Activated T-cell treated with anti-CD3 and anti-CD28 coated beads, Interleukin-2, amount 50 U/mL, for 4 hours (primary cell): ENCODE measurements at regions not wholly inside any gene's neighbourhood (a gene's known extent, or its start where the extent isn't known, plus 50 kb on each side); places are given as distances from the start of the nearest gene placed in this dataset.
"Not testable (repeated sequence)": the region's sequence is repeated elsewhere in the genome, so short reads cannot be mapped to it uniquely, and the experiment has no call there.

Experiments used
- ATAC-seq, 2 donors: fragments of 200-7000 bp; cut with Tn5 transposase; one replicate each; pipeline ENCODE4 v1.10.0; 2021
- DNase-seq: peaks from one replicate; pipeline ENCODE4 v3.0.0-alpha.2; 2020
- H3K27me3 Mint-ChIP-seq: one replicate; pipeline ENCODE4 v1.8.0; 2021; ENCODE audit warnings: low read depth, mixed read lengths
- H3K36me3 Mint-ChIP-seq: one replicate; pipeline ENCODE4 v1.8.0; 2022; ENCODE audit warnings: mixed read lengths; ENCODE audit not compliant: insufficient read depth
- H3K4me1 Mint-ChIP-seq: one replicate; pipeline ENCODE4 v1.8.0; 2021; ENCODE audit warnings: low read depth, mixed read lengths
- H3K4me3 Mint-ChIP-seq: one replicate; pipeline ENCODE4 v1.8.0; 2021; ENCODE audit warnings: mild to moderate bottlenecking, moderate library complexity, mixed read lengths
- H3K9me3 Mint-ChIP-seq: one replicate; pipeline ENCODE4 v1.8.0; 2021; ENCODE audit warnings: mixed read lengths

DNA sequence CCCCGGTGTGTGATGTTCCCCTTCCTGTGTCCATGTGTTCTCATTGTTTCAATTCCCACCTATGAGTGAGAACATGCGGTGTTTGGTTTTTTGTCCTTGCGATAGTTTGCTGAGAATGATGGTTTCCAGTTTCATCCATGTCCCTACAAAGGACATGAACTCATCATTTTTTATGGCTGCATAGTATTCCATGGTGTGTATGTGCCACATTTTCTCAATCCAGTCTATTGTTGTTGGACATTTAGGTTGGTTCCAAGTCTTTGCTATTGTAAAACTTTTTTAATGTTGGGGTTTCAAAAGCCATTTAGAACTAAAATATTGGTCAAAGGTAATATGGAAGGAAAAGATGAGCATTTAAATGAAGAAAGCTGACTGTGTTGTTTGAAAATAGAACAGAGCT, 88.3 kb upstream of the SIMC1 start:
- peaks cover 18% of the 10 kb centered on the region for H3K27me3 Mint-ChIP-seq
- DNase-seq, H3K4me1 Mint-ChIP-seq, H3K36me3 Mint-ChIP-seq, H3K4me3 Mint-ChIP-seq, ATAC-seq, H3K9me3 Mint-ChIP-seq: not testable (repeated sequence)

DNA sequence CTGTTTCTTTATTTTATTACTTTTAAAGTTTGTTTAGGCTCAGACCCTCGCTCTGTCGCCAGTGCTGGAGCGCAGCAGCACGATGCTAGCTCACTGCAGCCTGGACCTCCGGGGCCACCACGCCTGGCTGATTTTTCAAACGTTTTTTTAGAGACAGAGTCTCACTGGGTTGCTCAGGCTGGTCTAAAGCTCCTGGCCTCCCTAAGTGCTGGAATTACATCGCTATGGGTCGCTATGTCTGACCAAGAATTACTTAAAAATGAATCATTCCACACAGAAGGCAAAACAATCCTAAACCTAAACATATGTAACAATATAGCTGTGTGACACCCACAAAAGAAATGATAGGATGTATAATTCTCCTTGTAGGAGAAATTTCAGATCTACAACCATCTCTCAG, 86.9 kb upstream of the SIMC1 start:
- no peak for ATAC-seq
- H3K9me3 Mint-ChIP-seq, result no peaks in the 10 kb centered on the region
- no peak for DNase-seq

DNA sequence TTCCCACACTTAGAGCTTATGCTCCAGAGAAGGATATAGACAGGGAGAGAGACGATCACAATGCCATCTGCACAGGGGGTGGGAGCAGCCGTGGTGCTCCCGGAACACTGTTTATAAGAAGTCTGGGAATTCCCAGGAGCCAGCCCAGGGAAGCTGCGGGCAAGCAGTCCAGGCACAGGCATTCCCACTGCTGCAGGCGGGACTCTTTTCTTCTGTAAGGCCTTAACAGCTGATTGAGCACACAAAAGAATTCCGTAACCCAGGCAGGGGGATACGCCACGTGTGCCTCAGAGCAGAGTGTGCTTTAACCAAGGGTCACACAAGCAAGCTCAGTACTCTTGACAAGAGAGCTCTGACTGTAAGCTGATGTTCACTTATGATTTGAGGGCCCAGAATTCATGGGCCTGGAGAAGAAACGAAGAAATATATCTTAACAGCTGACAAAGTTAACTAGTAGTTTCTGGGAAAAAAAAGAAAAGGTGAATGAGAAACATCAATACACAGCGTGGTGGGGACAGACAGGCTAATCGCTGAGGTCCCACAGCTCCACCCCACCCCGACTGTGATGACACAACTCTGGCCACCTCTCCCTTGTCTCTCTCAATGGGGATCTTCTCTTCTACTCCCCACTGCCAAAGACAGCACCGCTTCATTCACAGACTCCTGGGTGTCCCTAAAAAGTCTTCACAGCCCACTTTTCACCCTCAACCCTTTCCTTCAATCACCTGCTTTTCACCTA, 85.9 kb upstream of the SIMC1 start:
- no peaks in the 10 kb centered on the region for H3K36me3 Mint-ChIP-seq
- H3K4me3 Mint-ChIP-seq, result no peak overlapping the region
- ATAC-seq (no peak), DNase-seq (no peak)
- no peaks in the 10 kb centered on the region for H3K4me1 Mint-ChIP-seq
- peaks cover 29% of the 10 kb centered on the region for H3K27me3 Mint-ChIP-seq
- no peaks in the 10 kb centered on the region for H3K9me3 Mint-ChIP-seq

More for the DNA sequence above, 86.9 kb upstream of the SIMC1 start:
- Mint-ChIP-seq H3K36me3 (no peaks in the 10 kb centered on the region), H3K4me1 (no peaks in the 10 kb centered on the region), H3K4me3 (no peak overlapping the region), H3K27me3 (peaks cover 24% of the 10 kb centered on the region)

DNA sequence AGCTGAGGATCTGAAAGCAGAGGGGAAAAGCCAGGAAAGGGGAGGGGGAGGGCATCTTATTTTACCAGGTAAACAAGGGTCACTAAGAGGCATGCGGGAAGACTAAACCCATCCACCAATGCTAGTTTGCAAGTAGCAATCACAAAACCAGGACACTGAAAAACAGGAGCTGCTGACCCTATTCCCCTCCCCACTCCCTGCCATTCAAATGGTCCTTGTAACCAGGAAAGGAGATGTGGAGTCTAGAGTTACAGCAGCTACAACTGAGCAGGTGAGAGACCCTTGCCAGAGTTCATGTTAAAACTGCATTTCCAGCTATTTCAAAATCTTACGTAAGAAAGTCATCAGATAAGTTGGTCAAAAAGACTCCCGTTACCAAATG, 85.3 kb upstream of the SIMC1 start:
- H3K9me3 Mint-ChIP-seq, result no peaks in the 10 kb centered on the region
- H3K36me3 Mint-ChIP-seq, result no peaks in the 10 kb centered on the region
- no peak overlapping the region for H3K4me3 Mint-ChIP-seq
- ATAC-seq (no peak), DNase-seq (no peak)
- H3K27me3 Mint-ChIP-seq, result peaks cover 29% of the 10 kb centered on the region
- no peaks in the 10 kb centered on the region for H3K4me1 Mint-ChIP-seq

DNA sequence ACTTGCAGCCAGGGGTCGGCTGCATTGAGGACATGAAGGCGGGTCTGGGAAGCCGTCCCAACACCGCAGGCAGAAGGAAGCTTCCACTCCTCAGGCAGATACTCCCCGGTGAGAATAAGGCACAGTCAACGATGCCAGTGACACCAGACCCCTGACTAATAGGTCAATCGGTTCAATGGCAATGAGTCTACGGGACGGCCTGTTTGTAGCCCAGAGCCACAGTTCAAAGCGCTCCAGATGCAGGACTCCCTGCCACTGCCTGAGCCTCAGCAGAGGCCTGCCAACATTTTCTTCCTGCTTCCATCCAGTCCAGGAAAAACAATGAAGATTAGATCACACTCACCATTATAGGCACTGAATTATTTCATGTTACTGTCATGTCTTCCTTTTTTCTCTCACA, 84.5 kb upstream of the SIMC1 start:
- H3K36me3 Mint-ChIP-seq, result no peaks in the 10 kb centered on the region
- no peaks in the 10 kb centered on the region for H3K9me3 Mint-ChIP-seq
- peaks cover 29% of the 10 kb centered on the region for H3K27me3 Mint-ChIP-seq
- no peaks in the 10 kb centered on the region for H3K4me1 Mint-ChIP-seq
- DNase-seq (no peak), ATAC-seq (no peak)
- no peak overlapping the region for H3K4me3 Mint-ChIP-seq

DNA sequence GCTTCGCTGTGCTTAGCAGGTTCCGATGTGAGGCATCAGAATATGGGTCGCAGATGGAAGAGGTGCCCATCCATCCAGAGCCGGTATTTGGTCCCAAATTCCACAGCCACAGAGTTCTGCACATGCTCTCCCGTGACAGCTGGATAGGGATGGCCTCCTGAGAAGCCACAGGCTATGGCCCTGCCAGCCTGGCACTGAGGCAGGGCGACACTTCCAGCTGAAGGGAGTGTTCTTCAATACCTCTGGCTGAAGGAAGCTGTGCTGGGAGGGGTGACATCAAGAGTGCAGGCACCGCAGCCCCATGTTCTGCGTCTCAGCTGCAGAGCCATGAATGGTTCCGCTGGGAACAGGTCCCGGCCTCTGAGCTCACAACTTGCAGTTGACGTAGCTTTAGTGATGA, 83.4 kb upstream of the SIMC1 start:
- no peaks in the 10 kb centered on the region for H3K4me1 Mint-ChIP-seq
- H3K4me3 Mint-ChIP-seq, result no peak overlapping the region
- ATAC-seq, result no peak
- no peak for DNase-seq
- peaks cover 36% of the 10 kb centered on the region for H3K27me3 Mint-ChIP-seq
- H3K9me3 Mint-ChIP-seq, result no peaks in the 10 kb centered on the region
- H3K36me3 Mint-ChIP-seq, result no peaks in the 10 kb centered on the region

DNA sequence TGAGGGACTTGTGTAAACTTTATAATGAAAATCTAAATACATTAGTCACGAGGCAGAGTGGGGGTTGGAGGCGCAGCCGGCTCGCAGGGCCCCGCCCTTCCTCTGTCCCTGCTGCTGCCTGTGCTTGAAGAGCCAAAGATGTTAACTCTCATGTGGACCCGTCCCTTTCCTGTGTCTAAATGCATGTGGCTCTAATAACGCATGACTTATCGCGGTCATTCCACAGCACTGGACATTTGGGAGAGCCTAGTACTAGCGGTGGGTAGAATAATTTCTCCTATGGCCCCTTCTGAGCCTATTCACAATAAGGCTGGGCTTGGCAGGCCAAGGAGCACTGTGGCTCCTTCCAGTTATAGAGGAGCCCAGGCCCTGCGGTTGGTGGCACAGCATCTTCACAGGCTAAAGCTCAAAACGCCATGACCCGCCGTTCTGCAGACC, 82.3 kb upstream of the SIMC1 start:
- no peaks in the 10 kb centered on the region for H3K9me3 Mint-ChIP-seq
- ATAC-seq, result no peak

DNA sequence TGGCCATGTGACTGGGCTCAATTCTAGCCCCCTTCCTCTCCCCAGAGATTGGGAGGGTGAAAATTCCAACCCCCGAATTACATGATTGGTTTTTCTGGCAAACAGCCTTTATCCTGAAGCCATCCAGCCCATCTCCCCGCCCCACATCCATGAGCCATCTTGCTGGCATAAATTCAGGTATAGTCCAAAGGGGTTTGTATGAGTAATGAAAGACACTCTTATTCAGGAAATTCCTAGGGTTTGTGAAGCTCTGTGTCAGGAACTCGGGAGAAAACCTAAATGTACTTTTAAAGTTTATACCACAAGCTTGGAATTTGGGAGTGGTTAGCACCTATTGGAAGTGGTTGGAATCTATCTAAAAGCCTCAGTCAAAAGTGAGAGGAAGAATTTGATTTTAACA, 80.6 kb upstream of the SIMC1 start:
- DNase-seq, result no peak
- ATAC-seq, result no peak
- H3K4me1 Mint-ChIP-seq, result no peaks in the 10 kb centered on the region
- H3K36me3 Mint-ChIP-seq, result no peaks in the 10 kb centered on the region
- H3K9me3 Mint-ChIP-seq, result no peaks in the 10 kb centered on the region
- no peak overlapping the region for H3K4me3 Mint-ChIP-seq
- H3K27me3 Mint-ChIP-seq, result peaks cover 33% of the 10 kb centered on the region

More for the DNA sequence above, 82.3 kb upstream of the SIMC1 start:
- H3K36me3 Mint-ChIP-seq, result no peaks in the 10 kb centered on the region
- DNase-seq, result no peak
- H3K4me1 Mint-ChIP-seq, result no peaks in the 10 kb centered on the region
- no peak overlapping the region for H3K4me3 Mint-ChIP-seq
- peaks cover 39% of the 10 kb centered on the region for H3K27me3 Mint-ChIP-seq

DNA sequence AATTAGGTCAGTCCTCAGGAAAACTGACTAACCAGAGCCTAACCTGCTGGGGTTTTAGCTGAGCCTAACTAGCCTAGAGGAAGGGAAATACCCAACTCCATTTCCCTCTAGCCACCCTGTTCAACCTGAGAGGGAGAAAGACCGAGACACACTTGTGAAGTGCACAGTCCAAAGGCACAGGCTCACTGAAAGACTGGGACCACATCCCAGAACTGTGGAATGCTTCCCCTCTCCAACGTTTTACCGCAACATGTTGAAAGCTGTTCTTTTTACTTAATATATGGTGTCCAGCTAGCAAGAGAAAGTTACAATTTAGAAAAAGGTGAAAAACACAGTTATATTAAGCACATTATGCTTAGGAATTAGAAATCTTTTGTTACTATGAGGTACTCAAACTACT, 76.8 kb upstream of the SIMC1 start:
- Mint-ChIP-seq H3K27me3 (peaks cover 23% of the 10 kb centered on the region), H3K4me1 (no peaks in the 10 kb centered on the region), H3K36me3 (no peaks in the 10 kb centered on the region), H3K4me3 (no peak overlapping the region), H3K9me3 (no peaks in the 10 kb centered on the region)
- ATAC-seq (no peak), DNase-seq (no peak)

DNA sequence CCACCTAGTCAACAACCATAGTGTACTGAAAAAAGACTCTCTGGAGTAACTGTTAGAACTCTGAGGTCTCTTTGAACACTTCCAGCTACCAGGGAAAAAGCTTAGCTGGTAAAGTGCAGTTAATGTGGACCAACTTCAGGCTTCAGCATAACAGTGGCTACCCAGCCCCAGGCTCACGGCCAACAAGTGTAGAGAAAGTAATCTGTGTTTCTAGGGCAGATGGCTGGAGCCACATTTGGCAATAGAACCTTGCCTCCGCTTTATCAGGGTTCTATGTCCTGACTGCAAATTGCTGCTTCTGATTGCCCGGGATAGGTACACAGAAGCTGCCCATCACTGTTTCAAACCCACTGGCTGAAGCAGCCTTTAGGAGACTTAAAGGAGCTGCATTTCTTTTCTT, 76.0 kb upstream of the SIMC1 start:
- no peak for ATAC-seq
- H3K27me3 Mint-ChIP-seq, result peaks cover 22% of the 10 kb centered on the region

DNA sequence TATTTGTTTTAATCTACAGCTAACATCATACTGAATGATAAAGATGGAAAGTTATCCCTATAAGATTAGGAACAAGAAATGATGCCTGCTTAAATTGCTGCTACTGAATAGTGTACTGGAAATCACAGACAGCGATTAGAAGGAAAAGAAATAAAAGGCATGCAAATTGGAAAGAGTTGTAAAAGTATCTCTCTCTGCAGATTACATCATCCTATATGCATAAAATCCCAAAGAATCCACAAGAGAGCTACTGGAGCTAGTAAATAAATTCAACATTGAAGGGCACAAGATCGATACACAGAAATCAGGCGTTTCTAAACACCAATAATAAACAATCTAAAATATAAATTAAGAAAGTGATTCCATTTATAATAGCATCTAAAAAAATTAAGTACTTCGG, 75.3 kb upstream of the SIMC1 start:
- Mint-ChIP-seq H3K9me3 (no peaks in the 10 kb centered on the region), H3K36me3 (no peaks in the 10 kb centered on the region), H3K27me3 (peaks cover 25% of the 10 kb centered on the region), H3K4me1 (no peaks in the 10 kb centered on the region), H3K4me3 (no peak overlapping the region)
- ATAC-seq (no peak), DNase-seq (no peak)

More for the DNA sequence above, 76.0 kb upstream of the SIMC1 start:
- Mint-ChIP-seq H3K4me3 (no peak overlapping the region), H3K4me1 (no peaks in the 10 kb centered on the region), H3K9me3 (no peaks in the 10 kb centered on the region), H3K36me3 (no peaks in the 10 kb centered on the region)
- DNase-seq, result no peak

DNA sequence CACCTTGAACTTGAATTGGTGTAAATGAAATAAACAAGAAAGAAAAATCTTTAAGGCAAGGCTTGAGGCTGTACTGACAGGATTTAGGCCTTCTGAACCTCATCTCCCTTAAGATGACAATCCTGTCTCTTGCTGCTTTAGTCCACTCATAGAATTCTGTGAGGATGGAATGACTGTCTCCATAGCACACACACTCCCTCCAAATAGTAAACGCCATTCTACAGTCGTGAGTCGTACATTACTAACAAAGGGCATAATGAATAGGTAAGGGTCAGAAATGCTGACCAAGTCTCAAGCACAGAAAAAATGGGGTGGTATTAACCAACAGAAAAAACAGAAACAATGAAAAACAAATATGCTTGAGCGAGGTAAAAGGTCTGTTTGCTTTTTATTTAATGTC, 71.8 kb upstream of the SIMC1 start:
- Mint-ChIP-seq H3K4me1 (no peaks in the 10 kb centered on the region), H3K4me3 (no peak overlapping the region), H3K9me3 (no peaks in the 10 kb centered on the region), H3K27me3 (peaks cover 14% of the 10 kb centered on the region), H3K36me3 (no peaks in the 10 kb centered on the region)
- DNase-seq (no peak), ATAC-seq (no peak)

DNA sequence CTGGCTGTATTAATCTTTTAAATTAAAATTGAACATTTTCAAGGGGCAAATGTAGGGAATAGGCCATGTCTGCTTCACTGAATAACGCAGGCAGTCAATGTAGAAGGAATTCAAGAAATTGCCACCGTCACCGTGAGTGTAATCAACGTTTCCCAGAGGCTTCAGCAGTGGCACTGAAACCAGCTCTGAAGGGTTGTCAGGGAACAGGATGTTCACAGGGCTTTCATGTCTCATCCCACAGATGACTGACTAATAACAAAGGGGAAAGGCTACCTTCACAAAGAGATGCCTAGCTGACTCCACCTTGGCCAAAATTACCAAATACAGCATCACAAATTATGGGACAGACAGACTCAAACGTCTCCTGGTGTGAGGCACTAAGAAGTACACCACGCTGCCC, 70.4 kb upstream of the SIMC1 start:
- DNase-seq (no peak), ATAC-seq (no peak)
- H3K4me1 Mint-ChIP-seq, result no peaks in the 10 kb centered on the region
- H3K9me3 Mint-ChIP-seq, result no peaks in the 10 kb centered on the region
- no peak overlapping the region for H3K4me3 Mint-ChIP-seq
- peaks cover 13% of the 10 kb centered on the region for H3K27me3 Mint-ChIP-seq
- H3K36me3 Mint-ChIP-seq, result no peaks in the 10 kb centered on the region

DNA sequence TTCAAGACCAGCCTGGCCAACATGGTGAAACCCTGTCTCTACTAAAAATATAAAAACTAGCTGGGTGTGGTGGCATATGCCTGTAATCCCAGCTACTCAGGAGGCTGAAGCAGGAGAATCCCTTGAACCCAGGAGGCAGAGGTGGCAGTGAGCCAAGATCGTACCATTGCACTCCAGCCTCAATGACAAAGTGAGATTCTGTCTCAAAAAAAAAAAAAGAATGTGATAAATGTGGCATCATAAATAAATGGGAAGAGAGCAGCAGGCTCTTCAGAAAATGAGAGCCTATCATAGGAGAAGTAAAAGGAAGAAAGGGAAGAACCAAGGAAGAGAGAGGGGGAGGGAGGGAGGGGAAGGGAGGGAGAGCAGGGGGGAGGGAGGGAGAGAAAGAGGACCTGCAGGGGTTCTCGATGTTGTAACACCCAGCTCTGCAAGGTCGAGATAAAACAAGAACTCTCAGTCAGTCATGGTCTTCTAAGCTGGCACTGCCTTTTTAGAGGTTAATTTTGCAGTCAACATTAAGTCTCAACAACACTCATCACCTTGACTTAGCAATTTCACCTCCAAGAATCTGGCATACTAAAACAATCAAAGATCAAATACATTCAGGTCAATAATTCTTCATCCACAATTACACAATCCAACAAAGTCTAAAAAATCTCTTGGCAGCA, 68.7 kb upstream of the SIMC1 start:
- ATAC-seq (no peak), DNase-seq (no peak)
- H3K4me3 Mint-ChIP-seq, result no peak overlapping the region

DNA sequence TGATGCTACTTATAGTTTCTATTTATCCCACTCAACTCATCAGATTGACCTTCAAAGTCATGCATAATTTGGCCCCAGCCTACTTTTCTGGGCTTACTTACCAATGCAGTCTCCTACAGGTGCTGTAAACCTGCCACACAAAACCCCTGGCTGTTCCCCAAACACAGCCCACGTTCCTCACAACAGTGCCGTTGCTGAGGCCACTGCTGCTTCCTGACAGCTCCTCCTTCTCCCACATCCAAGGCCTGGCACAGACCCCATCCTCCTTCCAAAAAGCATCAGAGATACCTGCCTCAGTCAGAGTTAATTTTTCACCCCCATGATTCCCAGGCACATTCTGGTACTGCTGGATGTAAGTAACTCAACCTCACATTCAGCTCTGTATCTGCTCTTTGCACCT, 68.1 kb upstream of the SIMC1 start:
- ATAC-seq, result no peak
- no peaks in the 10 kb centered on the region for H3K9me3 Mint-ChIP-seq
- H3K27me3 Mint-ChIP-seq, result peaks cover 17% of the 10 kb centered on the region

More for the DNA sequence above, 68.7 kb upstream of the SIMC1 start:
- Mint-ChIP-seq H3K27me3 (peaks cover 17% of the 10 kb centered on the region), H3K9me3 (no peaks in the 10 kb centered on the region), H3K36me3 (no peaks in the 10 kb centered on the region), H3K4me1 (no peaks in the 10 kb centered on the region)

More for the DNA sequence above, 68.1 kb upstream of the SIMC1 start:
- Mint-ChIP-seq H3K36me3 (no peaks in the 10 kb centered on the region), H3K4me3 (no peak overlapping the region), H3K4me1 (no peaks in the 10 kb centered on the region)
- DNase-seq, result no peak
